ENCODE measurements at regions not wholly inside any gene's neighbourhood (a gene's known extent, or its start where the extent isn't known, plus 50 kb on each side); places are given as distances from the start of the nearest gene placed in this dataset.

GRCh38 chr5:5592541-5592940, 170.1 kb downstream of the ICE1 start:
- Histone ChIP-seq H3K9me3 (ENCODE audit: control insufficient read depth, insufficient read depth, low read length) (no peaks in the 10 kb centered on the region), H3K4me3 (ENCODE audit: low read length) (no peak overlapping the region), H3K36me3 (ENCODE audit: control insufficient read depth, insufficient read depth, low read length) (no peaks in the 10 kb centered on the region), H3K27me3 (ENCODE audit: control insufficient read depth, insufficient read depth, low read length) (no peaks in the 10 kb centered on the region), H3K4me1 (ENCODE audit: control insufficient read depth, insufficient read depth, low read length) (no peaks in the 10 kb centered on the region), H3K27ac (ENCODE audit: low read length) (no peak overlapping the region)
- H3K27ac Mint-ChIP-seq: no peak overlapping the region
- WGBS (ENCODE audit: insufficient coverage): 83% methylated on average over 5 of the region's 5 CpGs
- no peak for ATAC-seq
- no peak overlapping the region for H3K4me3 Mint-ChIP-seq
- no peak for TF ChIP-seq CTCF (IDR thresholded peaks at IDR 0.05)
- intact Hi-C loops (cut with micrococcal nuclease): no loop called here
- H3K36me3 Mint-ChIP-seq: no peaks in the 10 kb centered on the region
- DNase-seq: no peak
- no peaks in the 10 kb centered on the region for H3K4me1 Mint-ChIP-seq
- H3K27me3 Mint-ChIP-seq (ENCODE audit: low read depth in 2 of 2): peaks cover 3 to 23% of the 10 kb centered on the region in 2 donors
- H3K9me3 Mint-ChIP-seq: peaks cover 0 to 2% of the 10 kb centered on the region in 2 donors

GRCh38 chr5:5591567-5591966, 169.1 kb downstream of the ICE1 start:
- Histone ChIP-seq H3K27ac (ENCODE audit: low read length) (no peak overlapping the region), H3K4me1 (ENCODE audit: control insufficient read depth, insufficient read depth, low read length) (no peaks in the 10 kb centered on the region), H3K27me3 (ENCODE audit: control insufficient read depth, insufficient read depth, low read length) (no peaks in the 10 kb centered on the region), H3K9me3 (ENCODE audit: control insufficient read depth, insufficient read depth, low read length) (no peaks in the 10 kb centered on the region), H3K4me3 (ENCODE audit: low read length) (no peak overlapping the region), H3K36me3 (ENCODE audit: control insufficient read depth, insufficient read depth, low read length) (no peaks in the 10 kb centered on the region)
- intact Hi-C loops (cut with micrococcal nuclease): no loop called here
- peaks cover 6 to 23% of the 10 kb centered on the region in 2 donors for H3K27me3 Mint-ChIP-seq (ENCODE audit: low read depth in 2 of 2)
- no peak overlapping the region for H3K27ac Mint-ChIP-seq
- TF ChIP-seq CTCF (IDR thresholded peaks at IDR 0.05): no peak
- 76% methylated on average over 5 of the region's 6 CpGs for WGBS (ENCODE audit: insufficient coverage)
- no peak for DNase-seq
- H3K9me3 Mint-ChIP-seq: peaks cover 0 to 2% of the 10 kb centered on the region in 2 donors
- no peaks in the 10 kb centered on the region for H3K36me3 Mint-ChIP-seq
- ATAC-seq: no peak
- H3K4me3 Mint-ChIP-seq: no peak overlapping the region
- H3K4me1 Mint-ChIP-seq: no peaks in the 10 kb centered on the region

GRCh38 chr5:5589857-5590256, 167.4 kb downstream of the ICE1 start:
- intact Hi-C loops (cut with micrococcal nuclease): no loop called here
- Mint-ChIP-seq H3K36me3 (no peaks in the 10 kb centered on the region), H3K27ac (no peak overlapping the region), H3K9me3 (peaks cover 0 to 2% of the 10 kb centered on the region in 2 donors), H3K4me1 (no peaks in the 10 kb centered on the region), H3K4me3 (no peak overlapping the region), H3K27me3 (ENCODE audit: low read depth in 2 of 2) (peaks cover 6 to 23% of the 10 kb centered on the region in 2 donors)
- H3K9me3 ChIP-seq (ENCODE audit: control insufficient read depth, insufficient read depth, low read length): no peaks in the 10 kb centered on the region
- no peak for TF ChIP-seq CTCF (IDR thresholded peaks at IDR 0.05)
- no peak overlapping the region for H3K27ac ChIP-seq (ENCODE audit: low read length)
- no peaks in the 10 kb centered on the region for H3K4me1 ChIP-seq (ENCODE audit: control insufficient read depth, insufficient read depth, low read length)
- ATAC-seq: no peak
- 92% methylated on average over 12 of the region's 12 CpGs for WGBS (ENCODE audit: insufficient coverage)
- H3K4me3 ChIP-seq (ENCODE audit: low read length): no peak overlapping the region
- H3K27me3 ChIP-seq (ENCODE audit: control insufficient read depth, insufficient read depth, low read length): no peaks in the 10 kb centered on the region
- H3K36me3 ChIP-seq (ENCODE audit: control insufficient read depth, insufficient read depth, low read length): no peaks in the 10 kb centered on the region
- DNase-seq: no peak
